ENCODE measurements at regions not wholly inside any gene's neighbourhood (a gene's known extent, or its start where the extent isn't known, plus 50 kb on each side); places are given as distances from the start of the nearest gene placed in this dataset.

DNA sequence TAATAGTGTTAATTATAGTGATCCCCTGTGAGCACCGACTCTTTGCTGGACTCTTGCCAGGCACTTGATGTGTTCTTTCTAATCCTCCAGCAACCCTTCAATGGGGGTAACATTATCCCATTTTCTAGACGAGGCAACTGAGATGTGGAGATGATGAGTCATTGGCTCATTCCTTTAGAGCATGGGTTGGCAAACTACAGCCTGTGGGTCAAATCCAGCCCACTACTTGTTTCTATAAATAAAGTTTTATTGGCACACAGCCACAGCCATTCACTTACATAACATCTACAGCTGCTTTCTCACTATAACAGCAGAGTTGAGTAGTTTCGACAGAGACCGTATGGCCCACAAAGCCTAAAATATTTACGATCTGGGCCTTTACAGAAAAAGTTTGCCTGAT, 249.5 kb upstream of the KCNG1 start:
- in situ Hi-C loops (cut with MboI) (no loop called here), intact Hi-C loops (cut with micrococcal nuclease) (no loop called here)
- Histone ChIP-seq H4K20me1 (replicated peaks; ENCODE audit: control insufficient read depth, insufficient read depth, low read length) (no peaks in the 10 kb centered on the region), H3K9me3 (replicated peaks; ENCODE audit: control insufficient read depth, insufficient read depth, low read depth, low read length) (no peaks in the 10 kb centered on the region), H3K4me3 (no peak overlapping the region), H3K27ac (ENCODE audit: extremely low read depth, low read depth, low read length) (no peak overlapping the region), H3K9me1 (ENCODE audit: control insufficient read depth, insufficient read depth, low read length) (no peaks in the 10 kb centered on the region), H3K27me3 (ENCODE audit: control insufficient read depth in 2 of 2, insufficient read depth in 2 of 2, low read length in 2 of 2) (peaks cover 6 to 47% of the 10 kb centered on the region in 2 experiments; a peak in 4 of 5 replicates), H2AFZ (ENCODE audit: low read depth, low read length) (no peak overlapping the region), H3K4me1 (replicated peaks in 1 of 2; ENCODE audit: control insufficient read depth in 2 of 2, insufficient read depth in 2 of 2, low read length in 2 of 2) (no peaks in the 10 kb centered on the region), H3K79me2 (ENCODE audit: control insufficient read depth, insufficient read depth, low read length) (no peaks in the 10 kb centered on the region), H3K36me3 (ENCODE audit: control insufficient read depth, insufficient read depth, low read length) (no peaks in the 10 kb centered on the region), H3K4me2 (ENCODE audit: insufficient read depth, low read length) (no peak overlapping the region), H3K9ac (ENCODE audit: insufficient read depth in 1 of 2, low read depth in 2 of 2, low read length in 2 of 2) (no peak overlapping the region)
- DNase-seq (ENCODE audit: extremely low read depth in 1 of 4, low spot score in 3 of 4), result no peak
- BruUV-seq (replicated peaks), result no TSS peak
- ATAC-seq, result no peak
- WGBS (ENCODE audit: insufficient coverage, low coverage, missing lambda C conversion rate), result 7% methylated on average over 5 of the region's 5 CpGs
- ChIA-PET POLR2A (no interaction called here), CTCF (ENCODE audit: low intra/inter-chr PET ratio) (no interaction called here)
- FAIRE-seq, result no peak
- TF ChIP-seq, protein P1, sequence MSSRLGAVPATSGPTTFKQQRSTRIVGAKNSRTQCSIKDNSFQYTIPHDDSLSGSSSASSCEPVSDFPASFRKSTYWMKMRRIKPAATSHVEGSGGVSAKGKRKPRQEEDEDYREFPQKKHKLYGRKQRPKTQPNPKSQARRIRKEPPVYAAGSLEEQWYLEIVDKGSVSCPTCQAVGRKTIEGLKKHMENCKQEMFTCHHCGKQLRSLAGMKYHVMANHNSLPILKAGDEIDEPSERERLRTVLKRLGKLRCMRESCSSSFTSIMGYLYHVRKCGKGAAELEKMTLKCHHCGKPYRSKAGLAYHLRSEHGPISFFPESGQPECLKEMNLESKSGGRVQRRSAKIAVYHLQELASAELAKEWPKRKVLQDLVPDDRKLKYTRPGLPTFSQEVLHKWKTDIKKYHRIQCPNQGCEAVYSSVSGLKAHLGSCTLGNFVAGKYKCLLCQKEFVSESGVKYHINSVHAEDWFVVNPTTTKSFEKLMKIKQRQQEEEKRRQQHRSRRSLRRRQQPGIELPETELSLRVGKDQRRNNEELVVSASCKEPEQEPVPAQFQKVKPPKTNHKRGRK (tag; IDR thresholded peaks at IDR 0.05), result no peak
- TF ChIP-seq HOXB6 (CRISPR knock-in tag; IDR thresholded peaks at IDR 0.05; ENCODE audit: borderline replicate concordance), result no peak
- no peak for TF ChIP-seq MCM3 (IDR thresholded peaks at IDR 0.05)
- TF ChIP-seq MTA2 (IDR thresholded peaks at IDR 0.05; ENCODE audit: low read depth), result no peak
- no peak for TF ChIP-seq WHSC1 (IDR thresholded peaks at IDR 0.05; ENCODE audit: low read length)
- TF ChIP-seq, protein P2, sequence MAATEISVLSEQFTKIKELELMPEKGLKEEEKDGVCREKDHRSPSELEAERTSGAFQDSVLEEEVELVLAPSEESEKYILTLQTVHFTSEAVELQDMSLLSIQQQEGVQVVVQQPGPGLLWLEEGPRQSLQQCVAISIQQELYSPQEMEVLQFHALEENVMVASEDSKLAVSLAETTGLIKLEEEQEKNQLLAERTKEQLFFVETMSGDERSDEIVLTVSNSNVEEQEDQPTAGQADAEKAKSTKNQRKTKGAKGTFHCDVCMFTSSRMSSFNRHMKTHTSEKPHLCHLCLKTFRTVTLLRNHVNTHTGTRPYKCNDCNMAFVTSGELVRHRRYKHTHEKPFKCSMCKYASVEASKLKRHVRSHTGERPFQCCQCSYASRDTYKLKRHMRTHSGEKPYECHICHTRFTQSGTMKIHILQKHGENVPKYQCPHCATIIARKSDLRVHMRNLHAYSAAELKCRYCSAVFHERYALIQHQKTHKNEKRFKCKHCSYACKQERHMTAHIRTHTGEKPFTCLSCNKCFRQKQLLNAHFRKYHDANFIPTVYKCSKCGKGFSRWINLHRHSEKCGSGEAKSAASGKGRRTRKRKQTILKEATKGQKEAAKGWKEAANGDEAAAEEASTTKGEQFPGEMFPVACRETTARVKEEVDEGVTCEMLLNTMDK (IDR thresholded peaks at IDR 0.05; ENCODE audit: borderline replicate concordance, insufficient read depth, low read depth, low read length, poor library complexity, severe bottlenecking), result no peak
- TF ChIP-seq FOXJ2 (tag; IDR thresholded peaks at IDR 0.05), result no peak
- TF ChIP-seq NFIC (IDR thresholded peaks at IDR 0.05), result 0 out of 2 replicates have a peak, but pooled peaks have one; percentile 11
- no peak for TF ChIP-seq CBFB (CRISPR knock-in tag; IDR thresholded peaks at IDR 0.05)
- TF ChIP-seq, protein P3, sequence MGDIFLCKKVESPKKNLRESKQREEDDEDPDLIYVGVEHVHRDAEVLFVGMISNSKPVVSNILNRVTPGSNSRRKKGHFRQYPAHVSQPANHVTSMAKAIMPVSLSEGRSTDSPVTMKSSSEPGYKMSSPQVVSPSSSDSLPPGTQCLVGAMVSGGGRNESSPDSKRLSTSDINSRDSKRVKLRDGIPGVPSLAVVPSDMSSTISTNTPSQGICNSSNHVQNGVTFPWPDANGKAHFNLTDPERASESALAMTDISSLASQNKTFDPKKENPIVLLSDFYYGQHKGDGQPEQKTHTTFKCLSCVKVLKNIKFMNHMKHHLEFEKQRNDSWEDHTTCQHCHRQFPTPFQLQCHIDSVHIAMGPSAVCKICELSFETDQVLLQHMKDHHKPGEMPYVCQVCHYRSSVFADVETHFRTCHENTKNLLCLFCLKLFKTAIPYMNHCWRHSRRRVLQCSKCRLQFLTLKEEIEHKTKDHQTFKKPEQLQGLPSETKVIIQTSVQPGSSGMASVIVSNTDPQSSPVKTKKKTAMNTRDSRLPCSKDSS (IDR thresholded peaks at IDR 0.05; ENCODE audit: low read depth, partially characterized antibody), result no peak

Data from K562 (cell line).